Mesenchymal stem cell (in vitro differentiated cells and primary cell): ENCODE measurements at regions not wholly inside any gene's neighbourhood (a gene's known extent, or its start where the extent isn't known, plus 50 kb on each side); places are given as distances from the start of the nearest gene placed in this dataset.

Experiments
- DNase-seq: peaks from one replicate; pipeline ENCODE4 v3.0.0-alpha.2; 2013
- H2AFZ ChIP-seq: one replicate; pipeline ENCODE4 v1.6.1; 2013; ENCODE audit warnings: low read depth, mild to moderate bottlenecking, control low read depth, inconsistent platforms, low read length, moderate library complexity
- H2AK5ac ChIP-seq: 2 replicates; pipeline ENCODE4 v1.6.1; 2013; ENCODE audit warnings: low read length, moderate library complexity, mild to moderate bottlenecking, inconsistent platforms; ENCODE audit not compliant: severe bottlenecking
- H2BK120ac ChIP-seq: one replicate; pipeline ENCODE4 v1.6.1; 2013; ENCODE audit warnings: low read depth, mild to moderate bottlenecking, inconsistent platforms, low read length, moderate library complexity
- H2BK12ac ChIP-seq, 2 experiments: one replicate each; pipeline ENCODE4 v1.6.1; 2013; ENCODE audit warnings: inconsistent platforms in 2 of 2, low read length in 2 of 2, mild to moderate bottlenecking in 2 of 2, moderate library complexity in 2 of 2, control low read depth in 1 of 2
- H2BK15ac ChIP-seq: one replicate; pipeline ENCODE4 v1.6.1; 2013; ENCODE audit warnings: mild to moderate bottlenecking, low read depth, inconsistent platforms; ENCODE audit not compliant: poor library complexity, severe bottlenecking
- H2BK5ac ChIP-seq: 2 replicates; pipeline ENCODE4 v1.6.1; 2013; ENCODE audit warnings: low read depth, mild to moderate bottlenecking, low read length, control low read depth, inconsistent platforms; ENCODE audit not compliant: poor library complexity, severe bottlenecking
- H3K14ac ChIP-seq, 2 experiments: one replicate each; pipeline ENCODE4 v1.6.1; 2013; ENCODE audit warnings: inconsistent platforms in 2 of 2, low read length in 2 of 2, control low read depth in 1 of 2, mild to moderate bottlenecking in 1 of 2, moderate library complexity in 1 of 2
- H3K18ac ChIP-seq, 2 experiments: one replicate each; pipeline ENCODE4 v1.6.1; 2013; ENCODE audit warnings: inconsistent platforms in 2 of 2, low read length in 2 of 2, control low read depth in 1 of 2, low read depth in 1 of 2, mild to moderate bottlenecking in 1 of 2
- H3K23ac ChIP-seq, 2 experiments: one replicate each; pipeline ENCODE4 v1.6.1; 2013; ENCODE audit warnings: inconsistent platforms in 2 of 2, low read length in 2 of 2, mild to moderate bottlenecking in 2 of 2, moderate library complexity in 2 of 2, control low read depth in 1 of 2
- H3K27ac ChIP-seq: 2 replicates; pipeline ENCODE4 v1.5.1; 2013; ENCODE audit warnings: mild to moderate bottlenecking, moderate library complexity, low read length, control low read depth, inconsistent platforms; ENCODE audit not compliant: poor library complexity, severe bottlenecking
- H3K27me3 ChIP-seq, 2 experiments: 2 replicates each; pipeline versions ENCODE4 v1.6.1 to v1.7.0; 2013; ENCODE audit warnings: low read length in 2 of 2, mild to moderate bottlenecking in 2 of 2, moderate library complexity in 2 of 2, control low read depth in 1 of 2, inconsistent platforms in 1 of 2; ENCODE audit not compliant: control insufficient read depth in 1 of 2, insufficient read depth in 1 of 2
- H3K36me3 ChIP-seq, 2 experiments: 2 replicates each; pipeline versions ENCODE4 v1.6.1 to v1.7.0; 2013; ENCODE audit warnings: low read length in 2 of 2, control low read depth in 1 of 2, inconsistent platforms in 1 of 2, low read depth in 1 of 2, mild to moderate bottlenecking in 1 of 2; ENCODE audit not compliant: insufficient read depth in 2 of 2, control insufficient read depth in 1 of 2
- H3K4ac ChIP-seq, 2 experiments: one replicate each; pipeline ENCODE4 v1.6.1; 2013; ENCODE audit warnings: inconsistent platforms in 2 of 2, low read length in 2 of 2, mild to moderate bottlenecking in 2 of 2, moderate library complexity in 2 of 2, control low read depth in 1 of 2, low read depth in 1 of 2
- H3K4me1 ChIP-seq: 2 replicates; pipeline ENCODE4 v1.6.1; 2013; ENCODE audit warnings: low read depth, low read length, control low read depth; ENCODE audit not compliant: control insufficient read depth, insufficient read depth
- H3K4me2 ChIP-seq: 2 replicates; pipeline ENCODE4 v1.6.1; 2013; ENCODE audit warnings: low read length, mild to moderate bottlenecking, inconsistent platforms; ENCODE audit not compliant: poor library complexity, severe bottlenecking
- H3K4me3 ChIP-seq, 2 experiments: 2 replicates each; pipeline versions ENCODE4 v1.5.1 to v1.7.0; 2013; ENCODE audit warnings: low read length in 2 of 2, mild to moderate bottlenecking in 2 of 2, control low read depth in 1 of 2, low read depth in 1 of 2; ENCODE audit not compliant: insufficient read depth in 1 of 2
- H3K79me1 ChIP-seq: replicated peaks from 2 replicates; pipeline ENCODE4 v1.6.1; 2013; ENCODE audit warnings: mild to moderate bottlenecking, control low read depth, low read length, inconsistent platforms; ENCODE audit not compliant: poor library complexity, severe bottlenecking
- H3K9ac ChIP-seq: 2 replicates; pipeline ENCODE4 v1.7.0; 2013; ENCODE audit warnings: mild to moderate bottlenecking, low read length, moderate library complexity
- H3K9me3 ChIP-seq: 2 replicates; pipeline ENCODE4 v1.7.0; 2013; ENCODE audit warnings: mild to moderate bottlenecking, low read length; ENCODE audit not compliant: control insufficient read depth
- H4K8ac ChIP-seq: one replicate; pipeline ENCODE4 v1.6.1; 2013; ENCODE audit warnings: inconsistent platforms, mild to moderate bottlenecking, low read length, moderate library complexity
- H4K91ac ChIP-seq: one replicate; pipeline ENCODE4 v1.6.1; 2013; ENCODE audit warnings: mild to moderate bottlenecking, low read length, inconsistent platforms
- WGBS: methylation state at CpG from one replicate; pipeline ENCODE4 v1.1.7; 2013; ENCODE audit warnings: mixed read lengths; 5-methylcytosine and 5-hydroxymethylcytosine counted together

- Histone ChIP-seq H3K4me2 (no peak overlapping the region), H3K14ac (no peak overlapping the region), H2BK15ac (no peak overlapping the region), H3K9me3 (peaks cover 5% of the 10 kb centered on the region), H3K27me3 (no peaks in the 10 kb centered on the region), H3K23ac (no peak overlapping the region), H3K4me3 (no peak overlapping the region), H4K8ac (no peak overlapping the region), H3K9ac (no peak overlapping the region), H2AK5ac (no peak overlapping the region), H2BK5ac (no peak overlapping the region), H4K91ac (no peak overlapping the region), H3K4ac (no peak overlapping the region), H3K18ac (no peak overlapping the region), H3K27ac (no peak overlapping the region), H3K36me3 (no peaks in the 10 kb centered on the region), H3K4me1 (no peaks in the 10 kb centered on the region), H2AFZ (no peak overlapping the region), H2BK12ac (no peak overlapping the region), H2BK120ac (no peak overlapping the region), H3K79me1 (no peaks in the 10 kb centered on the region)
- 62% methylated on average over 10 of the region's 10 CpGs for WGBS
- no peak for DNase-seq
These were observed 246.3 kb downstream of the SOX11 start for GRCh38 chr2:5938566-5938896.

GRCh38 chr2:5939553-5939952 is 247.4 kb downstream of the SOX11 start:
- Histone ChIP-seq H3K14ac (no peak overlapping the region), H3K9me3 (peaks cover 5% of the 10 kb centered on the region), H3K36me3 (no peaks in the 10 kb centered on the region), H3K9ac (no peak overlapping the region), H3K4me1 (no peaks in the 10 kb centered on the region), H2AK5ac (no peak overlapping the region), H3K23ac (no peak overlapping the region), H3K4ac (no peak overlapping the region), H2BK120ac (no peak overlapping the region), H2BK15ac (no peak overlapping the region), H2BK12ac (no peak overlapping the region), H4K8ac (no peak overlapping the region), H3K18ac (no peak overlapping the region), H3K79me1 (no peaks in the 10 kb centered on the region), H3K27me3 (no peaks in the 10 kb centered on the region), H2AFZ (no peak overlapping the region), H3K27ac (no peak overlapping the region), H2BK5ac (no peak overlapping the region), H3K4me2 (no peak overlapping the region), H3K4me3 (no peak overlapping the region), H4K91ac (no peak overlapping the region)
- DNase-seq: no peak
- 79% methylated on average over 4 of the region's 4 CpGs for WGBS

DNA sequence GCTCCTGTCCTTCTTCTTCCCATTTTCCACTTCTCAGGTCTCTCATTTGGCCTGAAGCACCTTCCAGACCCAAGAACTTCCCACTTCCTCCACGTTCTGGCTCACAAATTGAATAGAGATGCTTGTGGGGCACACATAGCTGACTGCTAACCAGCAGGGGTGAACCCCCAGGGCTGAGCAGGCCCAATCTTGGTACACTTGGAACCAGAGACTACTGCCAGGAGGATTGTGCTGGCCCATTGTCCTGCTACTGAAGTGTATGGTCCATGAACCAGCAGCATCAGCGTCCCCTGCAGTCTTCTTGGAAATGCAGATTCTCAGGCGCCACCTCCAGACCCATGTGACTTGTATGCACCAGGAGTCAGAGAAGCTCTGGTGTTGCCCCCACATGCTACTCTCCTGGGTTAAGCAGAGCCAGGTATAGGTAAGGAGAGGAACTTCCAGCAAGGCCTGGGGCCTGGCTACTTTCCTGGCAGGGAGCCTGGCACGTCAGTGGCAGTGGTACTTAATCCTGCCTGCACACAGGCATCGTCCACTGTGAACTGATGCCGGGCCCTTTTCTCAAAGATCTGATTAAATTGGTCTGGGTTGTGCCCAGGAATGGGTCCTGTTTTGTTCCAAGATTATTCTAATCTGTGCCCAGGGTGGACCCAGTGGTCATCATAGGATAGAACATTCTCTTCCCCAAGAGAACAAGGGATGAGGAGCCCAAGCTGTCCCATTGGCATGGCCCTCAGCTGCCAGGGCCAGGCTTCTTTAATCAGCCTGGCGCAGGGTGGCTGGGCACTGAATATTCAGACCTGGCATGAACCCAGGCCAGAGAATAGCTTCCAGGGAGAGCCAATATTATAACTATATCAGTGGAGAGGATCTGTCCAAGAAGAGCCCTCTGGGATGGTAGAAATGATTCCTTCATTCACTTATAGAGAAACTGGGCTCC is 248.7 kb downstream of the SOX11 start:
- no peaks in the 10 kb centered on the region for H3K36me3 ChIP-seq
- no peak overlapping the region for H3K14ac ChIP-seq
- no peaks in the 10 kb centered on the region for H3K27me3 ChIP-seq
- H3K18ac ChIP-seq: no peak overlapping the region
- WGBS: 76% methylated on average over 7 of the region's 7 CpGs
- H3K79me1 ChIP-seq: no peaks in the 10 kb centered on the region
- no peak overlapping the region for H3K27ac ChIP-seq
- H2BK5ac ChIP-seq: no peak overlapping the region
- DNase-seq: no peak
- H2BK15ac ChIP-seq: no peak overlapping the region
- H3K4me2 ChIP-seq: no peak overlapping the region
- H3K23ac ChIP-seq: no peak overlapping the region
- H3K9ac ChIP-seq: no peak overlapping the region
- no peak overlapping the region for H2BK120ac ChIP-seq
- no peaks in the 10 kb centered on the region for H3K4me1 ChIP-seq
- H2BK12ac ChIP-seq: no peak overlapping the region
- H2AFZ ChIP-seq: no peak overlapping the region
- H2AK5ac ChIP-seq: no peak overlapping the region
- H4K8ac ChIP-seq: no peak overlapping the region
- H3K9me3 ChIP-seq: peaks cover 5% of the 10 kb centered on the region
- no peak overlapping the region for H3K4ac ChIP-seq
- no peak overlapping the region for H3K4me3 ChIP-seq
- no peak overlapping the region for H4K91ac ChIP-seq

DNA sequence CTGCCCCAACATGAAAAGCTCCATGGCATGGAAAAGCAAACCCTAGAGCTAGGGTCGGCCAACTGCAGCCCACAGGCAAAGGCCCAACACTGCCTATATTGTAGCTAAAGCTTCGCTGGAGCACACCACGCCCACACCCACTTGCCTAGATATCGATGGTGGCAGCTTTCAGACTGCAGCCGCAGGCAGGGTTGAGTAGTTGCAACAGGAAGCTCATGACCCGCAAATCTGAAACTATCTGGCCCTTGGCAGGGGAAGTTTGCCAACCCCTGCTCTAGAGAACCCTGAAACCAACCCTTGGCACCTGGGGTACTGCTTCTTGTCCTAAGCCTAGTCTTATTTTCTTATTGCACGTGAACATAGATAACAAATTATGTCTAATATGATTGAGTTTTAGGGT is 250.0 kb downstream of the SOX11 start:
- H3K27me3 ChIP-seq: no peaks in the 10 kb centered on the region
- no peak overlapping the region for H4K91ac ChIP-seq
- no peak overlapping the region for H3K4me3 ChIP-seq
- no peak overlapping the region for H3K23ac ChIP-seq
- H3K79me1 ChIP-seq: no peaks in the 10 kb centered on the region
- H3K9me3 ChIP-seq: no peaks in the 10 kb centered on the region
- H2BK15ac ChIP-seq: no peak overlapping the region
- H4K8ac ChIP-seq: no peak overlapping the region
- no peak overlapping the region for H2BK12ac ChIP-seq
- no peak overlapping the region for H2BK5ac ChIP-seq
- H2AFZ ChIP-seq: no peak overlapping the region
- no peak overlapping the region for H2AK5ac ChIP-seq
- DNase-seq: no peak
- no peak overlapping the region for H2BK120ac ChIP-seq
- no peak overlapping the region for H3K14ac ChIP-seq
- H3K4ac ChIP-seq: no peak overlapping the region
- no peak overlapping the region for H3K18ac ChIP-seq
- H3K9ac ChIP-seq: no peak overlapping the region
- H3K4me2 ChIP-seq: no peak overlapping the region
- H3K27ac ChIP-seq: no peak overlapping the region
- 88% methylated on average over 6 of the region's 7 CpGs for WGBS
- no peaks in the 10 kb centered on the region for H3K4me1 ChIP-seq
- H3K36me3 ChIP-seq: no peaks in the 10 kb centered on the region
